Stimulated activated CD4-positive, alpha-beta T cell treated with anti-CD3 and anti-CD28 coated beads, Interleukin-2, amount 100 ng/mL, for 24 hours (primary cell): ENCODE measurements at regions not wholly inside any gene's neighbourhood (a gene's known extent, or its start where the extent isn't known, plus 50 kb on each side); places are given as distances from the start of the nearest gene placed in this dataset.

Source experiments
- DNase-seq, 2 donors: peaks; one replicate each; pipeline ENCODE4 v3.0.0-alpha.2; 2020

GRCh38 chr5:88540471-88541115, 271.9 kb upstream of the TMEM161B start:
- DNase-seq: no peak

DNA sequence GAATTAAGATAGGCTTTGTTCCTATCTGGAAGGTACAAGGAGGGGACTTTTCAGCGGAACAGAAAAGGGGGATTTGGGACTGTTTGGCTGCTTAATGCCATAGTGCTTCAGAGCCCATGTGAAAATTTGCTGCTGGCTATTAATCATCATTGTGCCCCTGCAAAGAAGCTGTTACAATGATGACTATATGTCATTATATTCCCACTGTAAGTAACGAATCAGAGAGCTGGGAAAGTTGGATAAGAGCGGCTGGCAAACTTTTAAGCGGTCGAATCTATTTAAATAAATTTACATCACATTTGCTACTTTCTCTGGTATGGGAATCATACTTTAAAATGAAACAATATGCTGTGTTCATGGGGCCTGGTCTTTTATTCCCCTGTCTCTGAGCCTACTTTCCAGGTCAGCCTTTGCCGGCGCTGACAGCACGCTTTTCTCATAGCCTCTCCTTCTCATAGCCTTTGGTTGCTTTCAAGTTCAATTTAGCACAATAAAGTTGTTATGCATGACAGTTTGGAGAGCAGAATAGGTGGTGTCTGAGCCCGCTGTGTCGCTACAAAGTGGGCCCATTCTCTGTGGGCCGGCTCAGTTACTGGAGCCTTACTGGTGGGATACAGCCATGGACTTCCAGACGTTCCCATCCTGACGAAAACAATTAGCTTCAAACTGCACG, 271.2 kb upstream of the TMEM161B start:
- DNase-seq: no peak

DNA sequence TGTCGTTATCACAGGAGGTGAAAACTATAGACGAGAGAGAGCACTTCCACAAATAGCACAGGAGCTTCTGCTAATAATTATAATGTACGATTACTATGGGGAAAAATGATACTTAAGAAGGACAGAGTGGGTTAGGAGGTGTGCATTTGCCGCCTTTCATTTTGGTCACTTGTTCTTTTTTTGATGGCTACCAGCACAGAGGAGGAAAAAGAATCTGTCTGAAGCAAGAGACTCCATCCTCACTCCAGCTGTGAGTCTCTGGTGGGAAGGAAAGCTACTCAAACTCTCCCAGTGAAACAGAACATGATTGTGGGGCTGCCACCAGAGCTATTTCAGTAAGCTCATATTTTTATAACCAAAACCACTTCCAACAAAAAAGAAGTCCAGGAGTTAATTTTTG, 270.4 kb upstream of the TMEM161B start:
- DNase-seq: no peak

GRCh38 chr5:88536146-88536545, 267.5 kb upstream of the TMEM161B start:
- DNase-seq: no peak

- DNase-seq: no peak
These were observed 256.3 kb upstream of the TMEM161B start for GRCh38 chr5:88524941-88525340.

DNA sequence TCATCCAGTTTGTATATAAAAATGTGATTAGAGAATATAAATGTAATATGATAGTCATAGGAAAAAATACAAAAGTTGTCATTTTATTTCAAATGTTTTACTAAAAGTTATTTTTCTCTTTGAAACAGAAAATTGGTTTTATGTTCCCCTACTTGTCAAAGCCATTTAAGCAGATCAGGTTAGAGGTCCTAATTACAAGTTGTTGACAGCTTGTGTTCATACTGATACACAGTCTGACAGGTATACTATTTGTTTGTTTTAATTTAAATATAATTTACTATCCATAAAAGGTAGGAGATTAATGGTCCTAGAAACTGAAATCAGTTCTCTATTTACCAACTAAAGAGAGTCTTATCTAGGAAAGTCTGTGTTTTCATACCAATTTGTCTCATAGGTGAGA, 250.4 kb upstream of the TMEM161B start:
- DNase-seq: no peak

GRCh38 chr5:88518131-88519016, 249.7 kb upstream of the TMEM161B start:
- DNase-seq: no peak

DNA sequence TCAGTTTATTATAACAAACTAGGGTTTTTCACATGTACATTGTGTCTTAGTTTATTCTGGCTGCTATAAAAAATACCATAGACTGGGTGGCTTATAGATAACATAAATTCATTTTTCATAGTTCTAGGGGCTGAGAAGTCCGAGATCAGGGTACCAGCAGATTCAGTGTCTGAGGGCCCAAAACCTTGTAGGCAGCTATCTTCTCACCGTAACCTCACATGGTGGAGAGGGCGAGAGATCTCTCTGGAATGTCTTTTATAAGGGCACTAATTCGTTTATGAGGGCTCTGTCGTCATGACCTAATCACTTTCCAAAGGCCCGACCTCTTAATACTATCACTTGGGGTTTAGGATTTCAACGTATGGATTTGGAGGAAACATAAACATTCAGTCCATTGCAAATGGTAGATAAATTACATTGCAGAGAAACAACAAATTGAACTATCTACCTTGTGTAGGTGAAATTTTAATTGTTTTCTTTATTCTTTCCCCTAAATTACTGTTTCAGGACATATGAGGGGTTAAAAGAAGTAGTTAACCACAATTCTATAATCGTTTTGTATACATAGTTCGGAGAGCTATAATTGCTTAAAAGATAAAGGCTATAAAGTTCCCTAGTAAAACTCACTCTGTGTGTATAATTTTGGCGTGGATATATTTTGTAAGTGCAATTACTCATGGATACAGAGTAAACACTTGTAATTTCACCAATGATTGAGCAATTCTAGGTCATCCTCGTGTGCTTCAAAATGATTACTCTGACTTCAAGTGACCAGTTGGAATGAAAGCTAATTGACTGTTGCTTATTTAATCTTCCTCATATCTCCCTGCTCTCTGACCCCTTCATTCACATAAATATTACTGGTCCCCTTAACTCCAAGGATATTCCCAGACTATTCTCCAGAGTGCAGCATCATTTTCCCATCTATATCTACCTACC, 247.5 kb upstream of the TMEM161B start:
- DNase-seq: no peak

GRCh38 chr5:88515068-88515467, 246.4 kb upstream of the TMEM161B start:
- DNase-seq: no peak

- no peak for DNase-seq
These were observed 240.8 kb upstream of the TMEM161B start for GRCh38 chr5:88509403-88509802.

DNA sequence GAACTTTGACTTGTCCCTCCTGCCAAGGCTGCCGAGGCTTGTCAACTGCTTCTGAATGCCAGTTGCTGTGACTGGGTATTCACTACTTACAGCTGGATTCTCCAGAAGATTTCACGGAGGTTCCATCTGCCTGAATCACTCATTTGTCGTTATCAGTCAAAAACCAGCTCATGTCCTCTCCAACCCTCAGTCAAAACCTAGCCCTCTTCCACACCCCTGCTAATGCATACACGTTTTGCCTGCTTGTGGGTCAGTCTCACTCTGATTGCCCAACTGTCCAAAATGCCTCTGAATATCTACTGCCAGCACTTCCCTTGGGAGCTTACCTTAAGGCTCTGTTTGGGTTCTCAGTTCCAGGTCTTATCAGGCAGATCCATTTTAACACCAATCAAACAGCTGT, 238.6 kb upstream of the TMEM161B start:
- no peak for DNase-seq

DNA sequence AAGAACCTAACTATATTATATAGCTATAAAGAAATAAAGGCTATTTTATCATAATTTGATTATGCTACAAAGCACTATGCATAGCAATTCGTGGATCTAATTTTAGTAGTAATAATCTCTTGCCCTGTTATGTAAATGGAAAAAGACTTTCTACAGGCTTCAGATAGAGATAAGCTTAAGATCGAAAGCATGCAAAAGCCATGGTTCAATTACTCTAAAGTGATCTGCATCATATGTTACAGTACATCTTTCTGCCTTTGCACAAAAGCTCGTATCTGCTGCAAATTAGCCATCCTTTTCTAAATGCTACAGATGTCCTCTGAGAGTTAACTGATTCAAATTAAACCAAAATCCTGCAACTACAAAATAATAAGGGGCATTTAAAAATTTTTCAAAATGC, 234.8 kb upstream of the TMEM161B start:
- no peak for DNase-seq

GRCh38 chr5:88503041-88503345, 234.3 kb upstream of the TMEM161B start:
- DNase-seq: no peak

DNA sequence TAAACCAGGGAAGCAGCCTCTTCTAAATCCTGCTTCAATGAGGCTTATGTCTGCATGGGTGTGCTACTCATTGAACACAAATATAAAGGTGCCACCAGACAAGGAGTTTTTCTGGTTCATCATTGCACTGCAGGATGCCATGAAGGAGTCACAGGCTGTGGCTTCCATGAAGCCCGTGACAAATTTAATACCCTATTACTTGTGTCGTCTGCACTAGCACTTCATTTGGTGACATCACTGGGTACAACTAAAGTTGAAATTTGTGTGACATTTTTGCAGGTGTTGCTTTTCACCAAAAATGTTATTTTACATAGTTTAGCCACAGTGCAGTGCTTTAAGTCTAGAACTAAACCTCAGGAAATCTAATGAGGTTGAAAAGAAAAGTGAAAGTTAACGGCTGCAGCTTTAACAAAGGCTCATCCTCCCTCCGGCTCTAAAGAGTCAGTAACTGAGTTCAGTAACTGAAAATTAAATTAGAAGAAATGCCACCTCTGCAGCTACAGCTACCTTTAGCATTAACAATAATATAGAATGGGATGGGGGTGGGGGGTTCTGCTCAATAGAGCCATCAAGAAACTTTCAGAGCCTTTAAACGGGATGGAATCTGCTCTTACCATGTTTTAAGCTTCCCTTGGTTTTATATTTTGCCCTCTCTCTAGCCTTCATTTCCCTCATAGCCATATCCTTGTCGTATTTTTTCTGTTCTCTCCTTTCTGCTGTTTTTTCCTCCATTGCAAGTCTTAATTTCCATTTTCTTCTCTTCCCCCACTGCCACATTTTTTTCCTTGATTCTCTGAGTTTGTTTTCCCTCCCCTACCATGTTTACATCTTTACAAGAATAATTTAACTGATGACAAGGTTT, 233.8 kb upstream of the TMEM161B start:
- DNase-seq: peak in 1 of 2 donors; percentile 5

DNA sequence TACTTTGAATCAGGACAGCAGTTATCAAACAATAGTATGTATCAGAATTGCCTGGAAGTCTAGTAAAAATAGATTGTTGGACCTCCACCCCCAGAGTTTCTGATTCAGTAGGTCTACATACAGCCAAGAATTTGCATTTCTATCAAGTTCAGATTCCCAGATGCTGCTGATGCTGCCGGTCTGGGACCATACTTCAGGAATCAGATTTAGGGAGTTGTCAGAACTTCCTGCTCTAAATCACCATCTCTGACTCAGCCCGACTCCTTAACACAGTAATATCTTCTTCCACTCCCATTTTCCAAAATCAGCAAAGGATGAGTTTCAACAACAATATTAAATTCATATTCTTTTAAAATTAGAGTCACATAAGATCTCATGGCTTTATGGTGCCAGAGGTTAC, 227.2 kb upstream of the TMEM161B start:
- no peak for DNase-seq

DNA sequence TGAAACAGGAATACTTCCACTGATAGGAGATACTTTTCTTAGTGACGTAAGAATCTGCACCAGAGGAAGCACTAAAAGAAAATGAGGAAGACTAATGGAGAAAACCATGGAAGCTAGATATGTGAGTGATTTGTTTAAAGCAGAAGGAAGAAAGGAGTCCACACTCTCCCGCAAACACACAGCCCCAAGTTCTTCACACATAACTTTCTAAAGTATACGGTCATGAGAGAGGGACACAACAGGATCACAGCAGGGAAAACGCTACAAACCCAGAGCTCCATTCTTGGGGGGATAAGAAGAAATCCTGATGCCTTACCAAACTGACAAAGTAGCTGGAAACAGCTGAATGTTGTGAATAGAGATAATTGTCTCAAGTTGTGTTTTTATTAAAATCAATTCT, 222.2 kb upstream of the TMEM161B start:
- no peak for DNase-seq

DNA sequence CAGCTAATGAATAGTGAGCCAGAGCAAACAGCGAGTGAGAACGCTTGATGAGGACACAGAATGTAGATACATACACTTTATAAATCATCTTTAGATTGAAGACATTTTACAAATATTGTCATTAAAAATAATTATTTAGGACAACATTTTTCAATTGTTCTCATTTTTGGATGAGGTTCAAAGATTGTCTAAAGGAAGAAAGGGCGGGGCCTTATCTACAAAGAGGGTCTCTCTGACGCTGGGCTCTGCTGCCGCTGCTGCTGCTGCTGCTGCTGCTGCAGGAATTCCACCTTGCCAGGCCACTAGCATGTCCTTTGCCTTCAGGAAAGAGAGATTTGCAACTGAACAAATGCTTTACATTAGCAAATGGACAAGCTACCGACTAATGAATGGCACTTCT, 220.7 kb upstream of the TMEM161B start:
- no peak for DNase-seq

GRCh38 chr5:88488561-88488960, 219.9 kb upstream of the TMEM161B start:
- no peak for DNase-seq

DNA sequence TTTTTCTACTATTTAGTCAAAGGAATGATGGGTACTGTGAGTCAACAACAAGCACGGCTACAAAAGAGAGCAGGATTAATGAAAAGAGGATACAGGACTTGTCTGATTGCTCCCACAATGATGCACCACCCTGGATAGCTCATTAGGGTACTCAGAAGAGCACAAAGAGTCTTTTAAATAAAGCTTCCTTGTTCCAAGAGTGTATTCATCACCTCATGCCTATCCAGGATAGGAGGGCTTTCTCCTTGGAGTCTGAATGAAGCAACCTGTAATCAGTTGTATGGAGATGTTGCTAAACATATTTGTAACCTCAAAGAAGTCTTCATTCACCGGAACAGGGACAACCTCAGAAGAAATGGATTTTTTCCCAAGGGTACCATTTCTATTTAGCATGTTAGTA, 219.5 kb upstream of the TMEM161B start:
- no peak for DNase-seq

- DNase-seq: no peak
These were observed 218.4 kb upstream of the TMEM161B start for GRCh38 chr5:88487066-88487465.

GRCh38 chr5:88486431-88486830, 217.8 kb upstream of the TMEM161B start:
- DNase-seq: no peak

DNA sequence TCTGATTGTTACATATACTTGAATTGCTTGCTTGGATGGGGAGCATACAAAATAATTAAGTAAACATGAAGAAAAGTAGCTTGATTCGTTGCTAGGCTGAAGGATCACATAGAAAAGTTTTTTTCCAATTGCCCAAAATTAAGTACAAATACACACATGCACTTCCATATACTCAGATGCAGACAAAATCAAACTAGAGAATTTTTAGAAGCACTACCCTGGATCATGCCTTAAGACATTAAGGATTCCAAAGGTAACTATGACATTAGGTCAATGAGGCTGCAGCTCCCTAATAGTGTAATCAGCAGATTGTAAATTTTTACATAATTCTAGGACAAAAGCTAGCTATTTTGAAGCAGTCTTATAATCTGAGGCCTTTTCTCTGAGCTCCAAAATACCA, 216.9 kb upstream of the TMEM161B start:
- DNase-seq: no peak
